ENCODE measurements at regions not wholly inside any gene's neighbourhood (a gene's known extent, or its start where the extent isn't known, plus 50 kb on each side); places are given as distances from the start of the nearest gene placed in this dataset.

DNA sequence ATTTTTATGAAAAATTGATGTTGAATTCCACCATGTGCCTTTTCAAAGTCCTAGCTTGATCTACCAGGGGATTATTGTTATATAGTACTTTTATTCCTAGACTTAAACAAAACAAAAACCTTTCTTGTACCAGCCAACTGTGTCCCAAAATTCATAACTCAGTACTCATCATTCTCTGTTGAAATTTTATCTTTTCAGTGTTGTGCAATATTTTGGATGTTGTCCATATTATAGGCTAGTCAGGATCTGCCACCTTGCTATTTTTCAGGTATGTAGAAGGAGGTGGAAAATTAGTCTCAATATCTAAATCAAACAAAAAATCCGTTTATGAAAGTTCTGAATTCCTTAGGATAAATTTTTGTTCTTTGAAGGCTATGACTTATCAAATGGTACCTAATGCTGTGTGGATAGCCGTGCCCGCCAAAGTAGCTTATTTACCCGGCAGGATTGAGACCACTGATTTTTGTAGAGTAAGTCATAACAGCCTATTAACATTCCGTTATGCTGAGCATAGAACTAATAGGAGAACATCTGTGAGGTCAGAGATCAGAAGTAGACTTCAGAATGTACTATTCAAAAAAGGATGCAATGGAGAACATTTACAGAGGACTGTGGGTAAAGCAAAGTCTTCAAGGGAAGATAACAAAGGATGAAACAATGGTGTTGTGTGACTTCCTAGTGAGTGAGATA is 304.7 kb downstream of the SOX4 start:
- H3K9ac ChIP-seq (ENCODE audit: low read depth, low read length, poor library complexity, severe bottlenecking) = no peak overlapping the region
- H3K9me2 ChIP-seq (replicated peaks; ENCODE audit: low read depth, low read length) = no peaks in the 10 kb centered on the region
- H3K9me3 ChIP-seq (ENCODE audit: insufficient read depth, low read depth, low read length) = no peaks in the 10 kb centered on the region
- H3K4me2 ChIP-seq (ENCODE audit: low read depth, low read length, poor library complexity, severe bottlenecking) = no peak overlapping the region
- TF ChIP-seq, protein P1, sequence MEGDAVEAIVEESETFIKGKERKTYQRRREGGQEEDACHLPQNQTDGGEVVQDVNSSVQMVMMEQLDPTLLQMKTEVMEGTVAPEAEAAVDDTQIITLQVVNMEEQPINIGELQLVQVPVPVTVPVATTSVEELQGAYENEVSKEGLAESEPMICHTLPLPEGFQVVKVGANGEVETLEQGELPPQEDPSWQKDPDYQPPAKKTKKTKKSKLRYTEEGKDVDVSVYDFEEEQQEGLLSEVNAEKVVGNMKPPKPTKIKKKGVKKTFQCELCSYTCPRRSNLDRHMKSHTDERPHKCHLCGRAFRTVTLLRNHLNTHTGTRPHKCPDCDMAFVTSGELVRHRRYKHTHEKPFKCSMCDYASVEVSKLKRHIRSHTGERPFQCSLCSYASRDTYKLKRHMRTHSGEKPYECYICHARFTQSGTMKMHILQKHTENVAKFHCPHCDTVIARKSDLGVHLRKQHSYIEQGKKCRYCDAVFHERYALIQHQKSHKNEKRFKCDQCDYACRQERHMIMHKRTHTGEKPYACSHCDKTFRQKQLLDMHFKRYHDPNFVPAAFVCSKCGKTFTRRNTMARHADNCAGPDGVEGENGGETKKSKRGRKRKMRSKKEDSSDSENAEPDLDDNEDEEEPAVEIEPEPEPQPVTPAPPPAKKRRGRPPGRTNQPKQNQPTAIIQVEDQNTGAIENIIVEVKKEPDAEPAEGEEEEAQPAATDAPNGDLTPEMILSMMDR (conservative IDR thresholded peaks at IDR 0.05; ENCODE audit: low read length) = no peak
- TF ChIP-seq EZH2phosphoT487 (IDR thresholded peaks at IDR 0.05; ENCODE audit: borderline replicate concordance) = no peak
- H3F3A ChIP-seq (ENCODE audit: low read depth) = no peaks in the 10 kb centered on the region
- no peak overlapping the region for H3K4me3 ChIP-seq (ENCODE audit: low read length, poor library complexity, severe bottlenecking)
- H3K79me2 ChIP-seq (ENCODE audit: insufficient read depth, low read length) = peaks cover 71% of the 10 kb centered on the region
- peaks cover 25% of the 10 kb centered on the region for H4K20me1 ChIP-seq (ENCODE audit: insufficient read depth, low read length, poor library complexity, severe bottlenecking)
- no peaks in the 10 kb centered on the region for H3K4me1 ChIP-seq (ENCODE audit: insufficient read depth, low read length, poor library complexity, severe bottlenecking)
- no peak overlapping the region for H2AFZ ChIP-seq (ENCODE audit: low read length)
- no peaks in the 10 kb centered on the region for H3K27me3 ChIP-seq (ENCODE audit: insufficient read depth, low read length, poor library complexity, severe bottlenecking)
- peaks cover 42% of the 10 kb centered on the region; the same call in 1 of the 2 replicates for H3K36me3 ChIP-seq (ENCODE audit: insufficient read depth, low read length)

DNA sequence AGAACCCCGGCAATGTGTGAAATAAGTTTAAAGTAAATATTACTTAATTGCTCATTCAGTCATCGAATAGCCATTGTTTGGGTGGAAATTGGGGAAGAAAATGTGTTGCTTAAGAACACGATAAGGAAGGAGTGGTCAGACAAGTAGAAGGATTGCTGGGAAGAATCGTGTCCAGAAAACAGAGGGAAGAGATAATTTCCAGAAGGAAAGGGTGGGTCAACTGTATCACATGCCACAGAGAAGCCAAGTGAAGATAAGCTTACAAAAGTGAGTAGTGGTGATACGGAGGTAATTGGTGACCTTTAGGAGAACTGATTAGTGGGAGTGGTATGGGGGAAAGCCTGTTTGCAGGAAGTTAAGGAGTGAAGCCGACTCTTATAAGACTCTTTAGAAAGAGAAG is 306.2 kb downstream of the SOX4 start:
- TF ChIP-seq, protein P1 (conservative IDR thresholded peaks at IDR 0.05; ENCODE audit: low read length) = no peak
- no peak for TF ChIP-seq EZH2phosphoT487 (IDR thresholded peaks at IDR 0.05; ENCODE audit: borderline replicate concordance)
- no peak overlapping the region for H3K4me2 ChIP-seq (ENCODE audit: low read depth, low read length, poor library complexity, severe bottlenecking)
- H3K27me3 ChIP-seq (ENCODE audit: insufficient read depth, low read length, poor library complexity, severe bottlenecking) = no peaks in the 10 kb centered on the region
- H3K36me3 ChIP-seq (ENCODE audit: insufficient read depth, low read length) = peaks cover 41% of the 10 kb centered on the region; the same call in 1 of the 2 replicates
- H3K4me1 ChIP-seq (ENCODE audit: insufficient read depth, low read length, poor library complexity, severe bottlenecking) = no peaks in the 10 kb centered on the region
- no peak overlapping the region for H3K9ac ChIP-seq (ENCODE audit: low read depth, low read length, poor library complexity, severe bottlenecking)
- peaks cover 19% of the 10 kb centered on the region for H4K20me1 ChIP-seq (ENCODE audit: insufficient read depth, low read length, poor library complexity, severe bottlenecking)
- H3K79me2 ChIP-seq (ENCODE audit: insufficient read depth, low read length) = peaks cover 69% of the 10 kb centered on the region
- H3F3A ChIP-seq (ENCODE audit: low read depth) = no peaks in the 10 kb centered on the region
- H3K4me3 ChIP-seq (ENCODE audit: low read length, poor library complexity, severe bottlenecking) = no peak overlapping the region
- H2AFZ ChIP-seq (ENCODE audit: low read length) = no peak overlapping the region
- H3K9me2 ChIP-seq (replicated peaks; ENCODE audit: low read depth, low read length) = no peaks in the 10 kb centered on the region
- H3K9me3 ChIP-seq (ENCODE audit: insufficient read depth, low read depth, low read length) = no peaks in the 10 kb centered on the region

DNA sequence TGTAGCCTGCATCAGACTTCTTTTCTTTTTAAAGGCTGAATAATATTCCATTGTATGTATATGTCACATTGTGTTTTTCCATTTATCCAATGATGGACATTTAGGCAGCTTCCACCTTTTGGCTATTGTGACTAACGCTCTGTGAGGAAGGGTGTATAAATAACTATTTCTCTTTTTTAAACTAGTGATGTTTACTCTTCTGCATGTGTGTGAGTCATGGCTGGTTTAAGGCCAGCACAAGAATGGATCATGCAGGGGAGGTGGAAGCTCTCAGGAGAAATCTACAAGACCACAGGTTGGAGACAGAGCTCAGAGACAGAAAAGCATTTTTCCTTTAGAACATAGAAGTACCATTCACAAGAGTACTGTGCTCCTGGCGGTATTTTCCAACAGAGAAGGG is 307.2 kb downstream of the SOX4 start:
- TF ChIP-seq, protein P1 (conservative IDR thresholded peaks at IDR 0.05; ENCODE audit: low read length) = no peak
- no peak for TF ChIP-seq EZH2phosphoT487 (IDR thresholded peaks at IDR 0.05; ENCODE audit: borderline replicate concordance)
- no peaks in the 10 kb centered on the region for H3F3A ChIP-seq (ENCODE audit: low read depth)
- no peak overlapping the region for H3K9ac ChIP-seq (ENCODE audit: low read depth, low read length, poor library complexity, severe bottlenecking)
- H4K20me1 ChIP-seq (ENCODE audit: insufficient read depth, low read length, poor library complexity, severe bottlenecking) = peaks cover 22% of the 10 kb centered on the region
- no peaks in the 10 kb centered on the region for H3K9me2 ChIP-seq (replicated peaks; ENCODE audit: low read depth, low read length)
- no peak overlapping the region for H3K4me2 ChIP-seq (ENCODE audit: low read depth, low read length, poor library complexity, severe bottlenecking)
- H3K4me1 ChIP-seq (ENCODE audit: insufficient read depth, low read length, poor library complexity, severe bottlenecking) = peaks cover 3% of the 10 kb centered on the region
- no peak overlapping the region for H2AFZ ChIP-seq (ENCODE audit: low read length)
- H3K27me3 ChIP-seq (ENCODE audit: insufficient read depth, low read length, poor library complexity, severe bottlenecking) = no peaks in the 10 kb centered on the region
- H3K36me3 ChIP-seq (ENCODE audit: insufficient read depth, low read length) = peaks cover 44% of the 10 kb centered on the region; the same call in 1 of the 2 replicates
- H3K9me3 ChIP-seq (ENCODE audit: insufficient read depth, low read depth, low read length) = no peaks in the 10 kb centered on the region
- H3K79me2 ChIP-seq (ENCODE audit: insufficient read depth, low read length) = peaks cover 75% of the 10 kb centered on the region
- H3K4me3 ChIP-seq (ENCODE audit: low read length, poor library complexity, severe bottlenecking) = no peak overlapping the region

All from Loucy (cell line).